Suppressor macrophage (primary cell): ENCODE measurements at regions not wholly inside any gene's neighbourhood (a gene's known extent, or its start where the extent isn't known, plus 50 kb on each side); places are given as distances from the start of the nearest gene placed in this dataset.
A peak's percentile ranks its signal among the peaks of the same experiment; 100 is the strongest.
"Not testable (repeated sequence)": the region's sequence is repeated elsewhere in the genome, so short reads cannot be mapped to it uniquely, and the experiment has no call there.

Experiments
- DNase-seq, 4 experiments: peaks; one replicate each; pipeline ENCODE4 v3.0.0-alpha.2; 2020 to 2022

GRCh38 chr2:228407821-228408220, 226.3 kb upstream of the SPHKAP start:
- no peak for DNase-seq

GRCh38 chr2:228401065-228401912, 219.8 kb upstream of the SPHKAP start:
- DNase-seq, result no peak

GRCh38 chr2:228387776-228388175, 206.3 kb upstream of the SPHKAP start:
- no peak for DNase-seq

GRCh38 chr2:228378696-228379425, 197.4 kb upstream of the SPHKAP start:
- no peak for DNase-seq

- DNase-seq, result no peak
Measured at GRCh38 chr2:228378233-228378632, 196.7 kb upstream of the SPHKAP start.

- DNase-seq, result no peak
Measured at GRCh38 chr2:228377533-228377932, 196.0 kb upstream of the SPHKAP start.

- no peak for DNase-seq
Measured at GRCh38 chr2:228374741-228375140, 193.3 kb upstream of the SPHKAP start.

GRCh38 chr2:228373191-228373590, 191.7 kb upstream of the SPHKAP start:
- peak; percentile 0 to 30 (median 16) for DNase-seq

- no peak for DNase-seq
Measured at GRCh38 chr2:228372212-228372611, 190.7 kb upstream of the SPHKAP start.

GRCh38 chr2:228369400-228370031, 188.0 kb upstream of the SPHKAP start:
- DNase-seq, result no peak

- no peak for DNase-seq
Measured at GRCh38 chr2:228367356-228367755, 185.9 kb upstream of the SPHKAP start.

- no peak for DNase-seq
Measured at GRCh38 chr2:228359473-228359872, 178.0 kb upstream of the SPHKAP start.

GRCh38 chr2:228355897-228356296, 174.4 kb upstream of the SPHKAP start:
- DNase-seq, result no peak

- not testable (repeated sequence) for DNase-seq
Measured at GRCh38 chr2:228352980-228353379, 171.5 kb upstream of the SPHKAP start.

GRCh38 chr2:228352048-228352447, 170.6 kb upstream of the SPHKAP start:
- no peak for DNase-seq

- no peak for DNase-seq
Measured at GRCh38 chr2:228348516-228349064, 167.1 kb upstream of the SPHKAP start.

- no peak for DNase-seq
Measured at GRCh38 chr2:228344531-228344930, 163.0 kb upstream of the SPHKAP start.

- DNase-seq, result no peak
Measured at GRCh38 chr2:228339525-228339924, 158.0 kb upstream of the SPHKAP start.

- DNase-seq, result no peak
Measured at GRCh38 chr2:228334180-228334579, 152.7 kb upstream of the SPHKAP start.

- DNase-seq, result no peak
Measured at GRCh38 chr2:228329282-228329681, 147.8 kb upstream of the SPHKAP start.

- no peak for DNase-seq
Measured at GRCh38 chr2:228321015-228321414, 139.5 kb upstream of the SPHKAP start.

- DNase-seq, result peak in 2 of 4 experiments; percentile 1 to 3
Measured at GRCh38 chr2:228318218-228318617, 136.7 kb upstream of the SPHKAP start.

GRCh38 chr2:228312172-228312571, 130.7 kb upstream of the SPHKAP start:
- DNase-seq, result no peak
